IPS DF 6.9 (cell line): ENCODE measurements at regions not wholly inside any gene's neighbourhood (a gene's known extent, or its start where the extent isn't known, plus 50 kb on each side); places are given as distances from the start of the nearest gene placed in this dataset.
"Not testable (repeated sequence)": the region's sequence is repeated elsewhere in the genome, so short reads cannot be mapped to it uniquely, and the experiment has no call there.

Source experiments
- DNase-seq: peaks from one replicate; pipeline ENCODE4 v3.0.0-alpha.2; 2013; ENCODE audit warnings: low read depth, low spot score
- H3K27ac ChIP-seq: one replicate; pipeline ENCODE4 v1.5.1; 2013; ENCODE audit warnings: low read length, control low read depth
- H3K27me3 ChIP-seq: 2 replicates; pipeline ENCODE4 v1.6.1; 2013; ENCODE audit warnings: mild to moderate bottlenecking, low read length; ENCODE audit not compliant: control insufficient read depth, insufficient read depth
- H3K36me3 ChIP-seq: 2 replicates; pipeline ENCODE4 v1.6.1; 2013; ENCODE audit warnings: low read length; ENCODE audit not compliant: control insufficient read depth, insufficient read depth
- H3K4me1 ChIP-seq: 2 replicates; pipeline ENCODE4 v1.6.1; 2013; ENCODE audit warnings: low read length; ENCODE audit not compliant: control insufficient read depth, insufficient read depth
- H3K4me3 ChIP-seq: 2 replicates; pipeline ENCODE4 v1.5.1; 2013; ENCODE audit warnings: mild to moderate bottlenecking, low read length
- H3K9me3 ChIP-seq: 2 replicates; pipeline ENCODE4 v1.6.1; 2013; ENCODE audit warnings: low read length, inconsistent platforms; ENCODE audit not compliant: control insufficient read depth, insufficient read depth
- WGBS: extraction: QIAGEN DNeasy Blood & Tissue Kit; methylation state at CpG from one replicate; pipeline ENCODE4 v1.1.7; 2013; ENCODE audit warnings: mixed read lengths, missing lambda C conversion rate; ENCODE audit not compliant: insufficient read length, insufficient coverage; 5-methylcytosine and 5-hydroxymethylcytosine counted together

GRCh38 chr18:35797948-35798347 is 174.5 kb upstream of the RMP24 start:
- Histone ChIP-seq H3K27ac (no peak overlapping the region), H3K9me3 (no peaks in the 10 kb centered on the region), H3K36me3 (no peaks in the 10 kb centered on the region), H3K27me3 (no peaks in the 10 kb centered on the region), H3K4me3 (no peak overlapping the region), H3K4me1 (no peaks in the 10 kb centered on the region)
- DNase-seq, result no peak
- WGBS, result no CpG with 5 or more reads among the region's 1 CpG

GRCh38 chr18:35803551-35803950 is 168.9 kb upstream of the RMP24 start:
- no peak for DNase-seq
- no peak overlapping the region for H3K4me3 ChIP-seq
- WGBS, result no CpG with 5 or more reads among the region's 1 CpG
- H3K27me3 ChIP-seq, result no peaks in the 10 kb centered on the region
- no peaks in the 10 kb centered on the region for H3K9me3 ChIP-seq
- no peaks in the 10 kb centered on the region for H3K36me3 ChIP-seq
- H3K27ac ChIP-seq, result no peak overlapping the region
- H3K4me1 ChIP-seq, result no peaks in the 10 kb centered on the region

- Histone ChIP-seq H3K4me1 (no peaks in the 10 kb centered on the region), H3K27ac (no peak overlapping the region), H3K4me3 (no peak overlapping the region), H3K9me3 (no peaks in the 10 kb centered on the region), H3K36me3 (no peaks in the 10 kb centered on the region), H3K27me3 (no peaks in the 10 kb centered on the region)
- WGBS, result no CpG with 5 or more reads among the region's 2 CpGs
- DNase-seq, result no peak
Observed at GRCh38 chr18:35804377-35804776, 168.1 kb upstream of the RMP24 start.

GRCh38 chr18:35807811-35808335 is 164.6 kb upstream of the RMP24 start:
- DNase-seq, result no peak
- no peak overlapping the region for H3K27ac ChIP-seq
- no peaks in the 10 kb centered on the region for H3K9me3 ChIP-seq
- no peaks in the 10 kb centered on the region for H3K36me3 ChIP-seq
- no peaks in the 10 kb centered on the region for H3K27me3 ChIP-seq
- no peak overlapping the region for H3K4me3 ChIP-seq
- H3K4me1 ChIP-seq, result no peaks in the 10 kb centered on the region
- WGBS, result no CpG with 5 or more reads among the region's 2 CpGs

- H3K4me3 ChIP-seq, result no peak overlapping the region
- no CpG with 5 or more reads among the region's 5 CpGs for WGBS
- no peaks in the 10 kb centered on the region for H3K36me3 ChIP-seq
- no peak overlapping the region for H3K27ac ChIP-seq
- H3K27me3 ChIP-seq, result no peaks in the 10 kb centered on the region
- DNase-seq, result no peak
- H3K9me3 ChIP-seq, result no peaks in the 10 kb centered on the region
- H3K4me1 ChIP-seq, result no peaks in the 10 kb centered on the region
Observed at GRCh38 chr18:35808796-35809195, 163.7 kb upstream of the RMP24 start.

GRCh38 chr18:35810520-35810919 is 162.0 kb upstream of the RMP24 start:
- Histone ChIP-seq H3K4me1 (no peaks in the 10 kb centered on the region), H3K27me3 (no peaks in the 10 kb centered on the region), H3K9me3 (no peaks in the 10 kb centered on the region), H3K36me3 (no peaks in the 10 kb centered on the region), H3K27ac (no peak overlapping the region), H3K4me3 (no peak overlapping the region)
- DNase-seq, result no peak
- WGBS, result no CpG with 5 or more reads among the region's 2 CpGs

- Histone ChIP-seq H3K9me3 (no peaks in the 10 kb centered on the region), H3K4me1 (no peaks in the 10 kb centered on the region), H3K27me3 (no peaks in the 10 kb centered on the region), H3K36me3 (no peaks in the 10 kb centered on the region), H3K27ac (no peak overlapping the region), H3K4me3 (no peak overlapping the region)
- no peak for DNase-seq
- WGBS, result no CpG with 5 or more reads among the region's 3 CpGs
Observed at GRCh38 chr18:35811896-35812295, 160.6 kb upstream of the RMP24 start.

GRCh38 chr18:35815011-35815410 is 157.5 kb upstream of the RMP24 start:
- WGBS, result no CpG with 5 or more reads among the region's 2 CpGs
- not testable (repeated sequence) for H3K36me3 ChIP-seq, H3K4me1 ChIP-seq, DNase-seq, H3K27me3 ChIP-seq, H3K9me3 ChIP-seq, H3K4me3 ChIP-seq, H3K27ac ChIP-seq

GRCh38 chr18:35816003-35816402 is 156.5 kb upstream of the RMP24 start:
- H3K27ac ChIP-seq, result no peak overlapping the region
- H3K4me1 ChIP-seq, result no peaks in the 10 kb centered on the region

GRCh38 chr18:35817604-35818352 is 154.7 kb upstream of the RMP24 start:
- H3K4me3 ChIP-seq, result no peak overlapping the region
- H3K4me1 ChIP-seq, result no peaks in the 10 kb centered on the region
- no peak overlapping the region for H3K27ac ChIP-seq
- WGBS, result no CpG with 5 or more reads among the region's 11 CpGs
- H3K9me3 ChIP-seq, result no peaks in the 10 kb centered on the region
- H3K36me3 ChIP-seq, result no peaks in the 10 kb centered on the region
- DNase-seq, result no peak
- no peaks in the 10 kb centered on the region; the same call in 1 of the 2 replicates for H3K27me3 ChIP-seq

More at GRCh38 chr18:35816003-35816402, 156.5 kb upstream of the RMP24 start:
- WGBS, result no CpG with 5 or more reads among the region's 3 CpGs
- H3K4me3 ChIP-seq, result no peak overlapping the region
- H3K36me3 ChIP-seq, result no peaks in the 10 kb centered on the region
- DNase-seq, result no peak
- no peaks in the 10 kb centered on the region for H3K27me3 ChIP-seq
- H3K9me3 ChIP-seq, result no peaks in the 10 kb centered on the region

GRCh38 chr18:35818353-35818667 is 154.2 kb upstream of the RMP24 start:
- no peaks in the 10 kb centered on the region for H3K36me3 ChIP-seq
- WGBS, result no CpG with 5 or more reads among the region's 12 CpGs
- H3K27ac ChIP-seq, result no peak overlapping the region
- H3K4me1 ChIP-seq, result no peaks in the 10 kb centered on the region
- no peak for DNase-seq
- H3K4me3 ChIP-seq, result no peak overlapping the region
- no peaks in the 10 kb centered on the region; the same call in 1 of the 2 replicates for H3K27me3 ChIP-seq
- H3K9me3 ChIP-seq, result no peaks in the 10 kb centered on the region
